Esophagus squamous epithelium (tissue), 4 donors: ENCODE measurements at regions not wholly inside any gene's neighbourhood (a gene's known extent, or its start where the extent isn't known, plus 50 kb on each side); places are given as distances from the start of the nearest gene placed in this dataset.

Experiments used
- CTCF ChIP-seq, 6 experiments: fragments of 450-650 bp in 4 of 6; fragments of 200-600 bp in 2 of 6; sonication (generic) in 2 of 6; IDR thresholded peaks; one replicate each; pipeline ENCODE4 v1.5.1; 2016 to 2019; ENCODE audit warnings: antibody characterized with exemption in 6 of 6, mild to moderate bottlenecking in 4 of 6, moderate library complexity in 4 of 6
- POLR2A ChIP-seq, 4 donors: fragments of 450-650 bp; IDR thresholded peaks; one replicate each; pipeline ENCODE4 v1.6.1; 2017; ENCODE audit warnings: antibody characterized with exemption in 4 of 4, mild to moderate bottlenecking in 4 of 4, moderate library complexity in 3 of 4

GRCh38 chrY:19026631-19027030 lies 253.1 kb upstream of the HSFY2 start:
- TF ChIP-seq CTCF (IDR thresholded peaks at IDR 0.05), result no peak
- no peak for TF ChIP-seq POLR2A (IDR thresholded peaks at IDR 0.05)
